ENCODE measurements at regions not wholly inside any gene's neighbourhood (a gene's known extent, or its start where the extent isn't known, plus 50 kb on each side); places are given as distances from the start of the nearest gene placed in this dataset.

- DNase-seq: no peak
Measured at GRCh38 chr17:77001487-77001886, 133.3 kb downstream of the MGAT5B start.

GRCh38 chr17:77002103-77003045 is 134.2 kb downstream of the MGAT5B start:
- DNase-seq: peak in 1 of 2 experiments; percentile 59

GRCh38 chr17:77003699-77004098 is 135.5 kb downstream of the MGAT5B start:
- no peak for DNase-seq

DNA sequence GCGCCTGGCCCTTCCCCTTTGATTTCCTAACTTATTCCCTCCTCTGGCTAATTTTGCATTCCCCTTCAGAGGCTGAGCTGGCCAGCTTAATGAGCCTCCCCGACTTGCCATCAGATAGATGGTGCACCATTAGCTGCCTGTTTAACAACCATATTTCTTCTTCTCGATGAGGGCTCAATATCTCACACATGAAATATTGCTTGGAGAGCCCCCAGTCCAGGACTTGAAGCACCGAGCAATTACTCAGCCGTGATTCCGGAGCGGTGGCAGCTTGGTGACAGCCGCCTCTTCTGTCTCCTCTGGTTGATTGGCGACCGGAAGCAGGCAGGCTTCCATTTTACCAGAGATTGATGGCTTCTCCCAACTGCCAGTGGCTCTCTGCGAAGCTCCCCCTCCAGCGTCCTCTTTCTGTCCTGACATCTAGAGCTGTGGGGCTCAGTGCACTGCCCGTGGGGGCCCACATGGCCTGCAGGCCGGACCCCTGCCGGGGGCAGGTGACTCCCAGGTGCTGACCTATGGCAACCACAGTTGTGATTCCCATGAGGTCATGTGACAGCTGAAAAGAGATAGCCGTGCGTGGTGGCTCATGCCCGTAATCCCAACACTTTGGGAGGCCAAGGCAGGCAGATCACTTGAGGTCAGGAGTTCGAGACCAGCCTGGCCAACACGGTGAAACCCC is 133.7 kb upstream of the SEC14L1 start:
- no peak for DNase-seq

- no peak for DNase-seq
Measured at GRCh38 chr17:77009877-77010276, 130.9 kb upstream of the SEC14L1 start.

DNA sequence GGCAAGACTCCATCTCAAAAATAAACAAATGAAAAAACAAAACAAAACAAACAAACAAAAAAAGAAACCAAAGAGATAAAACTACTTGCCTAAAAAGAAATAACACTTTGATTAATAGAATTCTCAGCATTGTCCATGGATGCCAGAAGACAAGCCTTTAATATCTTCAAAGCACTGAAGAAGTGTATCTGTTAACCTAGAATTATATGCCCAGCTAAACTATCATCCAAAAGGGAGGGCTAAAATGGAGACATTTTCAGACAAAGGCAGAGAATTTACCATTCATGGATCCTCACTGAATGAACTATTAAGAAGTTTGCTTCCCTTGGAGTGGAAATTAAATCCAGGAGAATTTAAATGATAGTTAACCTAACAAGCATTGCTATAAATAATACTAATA is 130.1 kb upstream of the SEC14L1 start:
- no peak for DNase-seq

DNA sequence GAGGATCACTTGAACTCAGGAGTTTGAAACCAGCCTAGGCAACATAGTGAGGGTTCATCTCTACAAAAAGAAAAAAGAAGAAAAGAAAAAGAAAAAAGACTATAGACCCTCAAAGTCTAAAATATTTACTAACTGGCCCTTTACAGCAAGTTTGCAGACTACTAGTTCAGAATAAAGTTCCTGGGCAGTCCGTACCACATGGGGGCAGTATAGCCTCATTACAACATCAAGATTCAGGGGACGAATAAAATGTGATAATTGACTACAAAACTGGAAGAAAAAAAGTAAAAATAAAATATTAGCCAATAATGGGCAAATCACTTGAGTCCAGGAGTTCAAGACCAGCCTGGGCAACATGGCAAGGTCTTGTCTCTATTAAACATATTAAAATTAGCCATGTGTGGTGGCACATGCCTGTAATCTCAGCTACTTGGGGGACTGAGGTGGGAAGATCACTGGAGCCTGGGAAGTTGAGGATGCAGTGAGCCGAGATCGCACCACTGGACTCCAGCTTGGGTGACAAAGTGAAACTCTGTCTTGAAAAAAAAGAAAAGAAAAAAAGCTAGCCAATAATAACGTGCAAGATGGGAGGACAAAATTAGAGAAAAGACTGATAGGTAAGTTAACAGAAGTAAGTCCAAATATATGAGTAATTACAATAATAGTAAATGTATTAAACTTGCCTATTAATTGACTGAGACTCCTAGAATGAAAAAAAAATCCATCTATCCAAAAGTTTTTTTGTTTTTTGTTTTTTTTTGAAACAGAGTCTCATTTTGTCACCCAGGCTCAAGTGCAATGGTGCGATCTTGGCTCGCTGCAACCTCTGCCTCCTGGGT is 129.4 kb upstream of the SEC14L1 start:
- peak; percentile 71 to 76 for DNase-seq

DNA sequence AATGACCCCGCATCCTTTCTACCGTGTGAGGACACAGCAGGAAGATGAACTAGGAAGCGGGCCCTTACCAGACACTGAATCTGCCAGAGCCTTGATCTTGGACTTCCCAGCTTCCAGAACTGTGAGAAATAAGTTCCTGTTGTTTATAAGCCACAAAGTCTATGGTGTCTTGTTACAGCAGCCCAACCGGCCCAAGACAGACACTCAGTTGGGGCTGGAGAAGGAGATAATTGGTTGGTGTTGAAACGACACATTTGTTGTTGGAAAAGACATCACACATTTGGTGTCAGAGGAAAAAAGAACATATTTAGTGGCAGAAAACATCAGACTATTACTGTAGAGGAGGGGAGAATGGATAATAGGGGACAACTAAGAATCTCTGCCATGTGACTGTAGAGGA is 122.3 kb upstream of the SEC14L1 start:
- DNase-seq: no peak

- no peak for DNase-seq
Measured at GRCh38 chr17:77019893-77020379, 120.8 kb upstream of the SEC14L1 start.

- no peak for DNase-seq
Measured at GRCh38 chr17:77020973-77021372, 119.8 kb upstream of the SEC14L1 start.

DNA sequence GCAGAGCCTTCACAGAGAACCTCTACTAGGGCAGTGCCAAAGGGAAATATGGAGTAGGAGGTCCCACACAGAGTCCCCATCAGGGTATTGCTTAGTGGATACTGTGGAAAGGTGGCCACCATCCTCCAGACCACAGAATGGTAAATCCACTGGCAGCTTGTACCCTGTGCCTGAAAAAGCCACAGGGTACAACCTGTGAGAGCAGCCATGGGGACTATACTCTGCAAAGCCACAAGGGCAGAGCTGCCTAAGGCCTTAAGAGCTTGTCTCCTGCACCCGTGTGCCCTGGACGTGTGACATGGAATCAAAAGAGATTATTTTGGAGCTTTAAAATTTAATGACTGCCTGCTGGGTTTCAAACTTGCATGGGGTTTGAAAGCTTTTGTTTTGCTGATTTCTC is 118.0 kb upstream of the SEC14L1 start:
- no peak for DNase-seq

DNA sequence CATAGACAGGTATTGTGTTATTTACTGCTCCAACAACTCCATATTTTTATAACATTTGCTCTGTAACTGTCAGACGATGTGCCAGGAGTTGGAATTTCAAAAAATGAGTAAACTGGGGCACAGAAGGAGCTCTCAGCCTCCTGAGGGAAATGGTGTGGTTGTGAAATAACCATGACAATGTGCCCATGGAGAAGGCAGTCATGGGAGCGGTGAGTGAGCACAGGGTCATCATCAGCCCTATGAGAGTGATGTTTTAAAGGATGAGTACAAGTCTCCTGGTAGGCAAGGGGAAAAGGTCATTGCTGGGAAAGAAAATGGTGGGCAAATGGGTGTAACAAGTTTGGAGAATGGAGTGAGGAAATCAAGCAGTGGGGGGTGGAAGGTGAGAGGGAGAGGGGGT is 115.0 kb upstream of the SEC14L1 start:
- no peak for DNase-seq

- no peak for DNase-seq
Measured at GRCh38 chr17:77027271-77027889, 113.4 kb upstream of the SEC14L1 start.

DNA sequence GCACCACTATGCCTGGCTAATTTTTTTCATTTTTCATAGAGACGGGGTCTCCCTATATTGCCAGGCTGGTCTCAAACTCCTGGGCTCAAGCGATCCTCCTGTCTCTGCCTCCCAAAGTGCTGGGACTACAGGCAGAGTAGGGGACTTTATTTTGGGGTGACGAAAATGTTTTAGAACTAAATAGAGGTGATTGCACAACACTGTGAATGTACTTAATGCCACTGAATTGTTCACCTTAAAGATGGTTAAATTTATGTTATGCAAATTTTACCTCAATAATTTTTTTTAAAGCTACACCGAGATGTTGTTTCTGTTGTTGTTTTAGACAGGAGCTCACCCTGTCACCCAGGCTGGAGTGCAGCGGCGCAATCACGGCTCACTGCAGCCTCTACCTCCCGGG is 111.9 kb upstream of the SEC14L1 start:
- DNase-seq: no peak

- DNase-seq: no peak
Measured at GRCh38 chr17:77032929-77033328, 107.8 kb upstream of the SEC14L1 start.

GRCh38 chr17:77033892-77034404 is 106.8 kb upstream of the SEC14L1 start:
- DNase-seq: no peak

GRCh38 chr17:77034677-77035424 is 105.9 kb upstream of the SEC14L1 start:
- no peak for DNase-seq

DNA sequence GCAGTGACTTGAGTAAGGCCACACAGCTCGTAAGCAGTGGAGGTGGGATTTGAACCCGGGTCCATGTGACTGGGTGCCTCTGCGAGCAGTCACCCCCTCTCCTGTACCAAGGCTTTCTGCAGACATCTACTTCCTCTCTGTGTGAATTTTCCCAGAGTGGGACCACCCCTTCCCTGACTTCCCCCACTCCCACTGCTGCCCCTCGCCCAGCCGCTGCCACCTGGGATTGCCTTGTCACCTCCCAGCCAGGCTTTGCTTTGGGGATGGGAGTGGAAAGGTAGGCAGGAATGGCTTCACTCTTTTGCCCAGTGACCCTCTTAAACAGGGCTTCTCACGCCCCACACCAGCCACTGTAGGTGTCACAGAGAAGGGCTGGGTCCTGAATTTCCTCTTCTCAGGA is 105.2 kb upstream of the SEC14L1 start:
- DNase-seq: no peak

- DNase-seq: no peak
Measured at GRCh38 chr17:77036136-77036840, 104.5 kb upstream of the SEC14L1 start.

GRCh38 chr17:77036841-77037381 is 103.9 kb upstream of the SEC14L1 start:
- peak; percentile 72 to 84 for DNase-seq

GRCh38 chr17:77037943-77038342 is 102.8 kb upstream of the SEC14L1 start:
- no peak for DNase-seq
